ENCODE measurements at regions not wholly inside any gene's neighbourhood (a gene's known extent, or its start where the extent isn't known, plus 50 kb on each side); places are given as distances from the start of the nearest gene placed in this dataset.

GRCh38 chr18:29234751-29235150, 1057.8 kb upstream of the CDH2 start:
- H3K4me3 ChIP-seq = no peak overlapping the region
- no peaks in the 10 kb centered on the region for H3K4me1 ChIP-seq
- DNase-seq (no peak), ATAC-seq (no peak)
- intact Hi-C loops (cut with DNase I) = no loop called here
- no peaks in the 10 kb centered on the region for H3K27me3 ChIP-seq (ENCODE audit: low read depth)
- no peak for TF ChIP-seq CTCF (IDR thresholded peaks at IDR 0.05)
- no peaks in the 10 kb centered on the region for H3K9me3 ChIP-seq
- no peaks in the 10 kb centered on the region for H3K36me3 ChIP-seq
- no peak overlapping the region for H3K27ac ChIP-seq

DNA sequence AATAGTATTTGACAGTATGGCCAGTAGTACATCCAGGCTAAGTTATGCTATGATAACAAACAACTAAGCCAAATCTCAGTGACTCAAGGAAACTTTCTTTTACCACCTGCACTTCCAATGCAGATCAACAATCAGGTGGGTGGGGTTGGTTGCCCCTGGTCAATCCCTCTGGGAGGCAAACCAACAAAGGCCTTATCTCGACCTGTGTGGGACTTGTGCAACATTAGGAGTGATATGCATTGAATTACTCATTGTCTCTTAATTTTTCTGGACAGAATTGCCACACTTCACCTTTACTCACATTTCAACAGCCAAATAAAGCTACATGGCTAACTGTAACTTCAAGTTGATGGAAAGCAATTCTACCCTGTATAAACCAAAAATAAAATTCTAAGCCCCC, 1049.3 kb upstream of the CDH2 start:
- ATAC-seq (no peak), DNase-seq (no peak)
- H3K4me3 ChIP-seq = no peak overlapping the region
- no peaks in the 10 kb centered on the region for H3K4me1 ChIP-seq
- H3K27me3 ChIP-seq (ENCODE audit: low read depth) = no peaks in the 10 kb centered on the region
- no peaks in the 10 kb centered on the region for H3K9me3 ChIP-seq
- intact Hi-C loops (cut with DNase I) = no loop called here
- no peak for TF ChIP-seq CTCF (IDR thresholded peaks at IDR 0.05)
- H3K36me3 ChIP-seq = no peaks in the 10 kb centered on the region
- no peak overlapping the region for H3K27ac ChIP-seq

- TF ChIP-seq CTCF (IDR thresholded peaks at IDR 0.05) = no peak
- H3K9me3 ChIP-seq = no peaks in the 10 kb centered on the region
Observed at GRCh38 chr18:29225351-29225750, 1048.4 kb upstream of the CDH2 start.

GRCh38 chr18:29218091-29218490, 1041.2 kb upstream of the CDH2 start:
- Histone ChIP-seq H3K36me3 (no peaks in the 10 kb centered on the region), H3K27me3 (ENCODE audit: low read depth) (no peaks in the 10 kb centered on the region), H3K9me3 (no peaks in the 10 kb centered on the region), H3K4me1 (no peaks in the 10 kb centered on the region), H3K27ac (no peak overlapping the region), H3K4me3 (no peak overlapping the region)
- no peak for DNase-seq
- ATAC-seq = no peak
- intact Hi-C loops (cut with DNase I) = no loop called here
- TF ChIP-seq CTCF (IDR thresholded peaks at IDR 0.05) = no peak

More at GRCh38 chr18:29225351-29225750, 1048.4 kb upstream of the CDH2 start:
- DNase-seq = no peak
- H3K27ac ChIP-seq = no peak overlapping the region
- intact Hi-C loops (cut with DNase I) = no loop called here
- no peak for ATAC-seq
- no peak overlapping the region for H3K4me3 ChIP-seq
- H3K36me3 ChIP-seq = no peaks in the 10 kb centered on the region
- H3K4me1 ChIP-seq = no peaks in the 10 kb centered on the region
- H3K27me3 ChIP-seq (ENCODE audit: low read depth) = no peaks in the 10 kb centered on the region

DNA sequence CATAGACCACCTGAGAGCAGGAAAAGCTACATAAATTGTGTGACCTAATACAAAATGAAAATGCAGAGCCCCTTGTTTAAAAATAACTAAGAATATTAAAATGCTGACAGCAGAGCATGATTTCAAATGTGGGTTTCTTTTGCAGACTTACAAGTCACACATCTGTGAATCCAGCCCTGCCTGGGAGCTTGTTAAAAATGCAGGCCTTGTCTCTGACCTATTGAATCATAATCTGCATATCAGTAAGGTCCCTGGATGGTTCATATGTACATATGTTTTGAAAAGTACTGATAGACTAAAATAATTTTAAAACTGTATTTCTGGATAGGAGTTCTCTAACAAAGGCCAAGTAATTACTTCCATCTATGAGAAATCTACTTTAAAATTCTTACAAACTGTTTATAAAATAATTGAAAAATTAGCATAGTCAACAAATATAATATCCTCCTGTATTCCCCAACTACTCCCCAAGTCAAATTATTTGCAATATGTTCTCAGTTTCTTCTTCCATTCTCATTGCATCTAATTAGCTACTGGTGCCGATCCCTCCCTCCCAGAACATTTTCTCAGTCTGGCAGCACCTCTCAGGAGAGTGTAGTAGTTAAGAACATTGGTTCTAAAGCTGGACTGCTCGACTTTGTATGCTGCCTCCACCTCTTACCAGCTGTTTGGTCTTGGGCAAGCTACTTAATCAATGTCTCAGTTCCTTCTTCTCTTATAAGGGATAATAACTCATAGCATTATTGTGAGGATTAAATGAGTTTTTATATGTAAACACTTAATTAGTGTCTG, 1040.4 kb upstream of the CDH2 start:
- intact Hi-C loops (cut with DNase I) = no loop called here
- ATAC-seq = no peak

More for the DNA sequence above, 1040.4 kb upstream of the CDH2 start:
- Histone ChIP-seq H3K9me3 (no peaks in the 10 kb centered on the region), H3K4me1 (no peaks in the 10 kb centered on the region), H3K36me3 (no peaks in the 10 kb centered on the region), H3K27ac (no peak overlapping the region), H3K4me3 (no peak overlapping the region), H3K27me3 (ENCODE audit: low read depth) (no peaks in the 10 kb centered on the region)
- DNase-seq = no peak
- TF ChIP-seq CTCF (IDR thresholded peaks at IDR 0.05) = no peak

Data from lower lobe of right lung (tissue), 2 donors.